GM19238 (cell line): ENCODE measurements at regions not wholly inside any gene's neighbourhood (a gene's known extent, or its start where the extent isn't known, plus 50 kb on each side); places are given as distances from the start of the nearest gene placed in this dataset.

Experiments used
- DNase-seq: peaks from one replicate; pipeline ENCODE4 v3.0.0; 2011; ENCODE audit warnings: low spot score; ENCODE audit not compliant: insufficient read length

GRCh38 chr5:51276250-51276649, 107.0 kb upstream of the ISL1 start:
- no peak for DNase-seq

- DNase-seq, result no peak
Measured at GRCh38 chr5:51278539-51278938, 104.7 kb upstream of the ISL1 start.

DNA sequence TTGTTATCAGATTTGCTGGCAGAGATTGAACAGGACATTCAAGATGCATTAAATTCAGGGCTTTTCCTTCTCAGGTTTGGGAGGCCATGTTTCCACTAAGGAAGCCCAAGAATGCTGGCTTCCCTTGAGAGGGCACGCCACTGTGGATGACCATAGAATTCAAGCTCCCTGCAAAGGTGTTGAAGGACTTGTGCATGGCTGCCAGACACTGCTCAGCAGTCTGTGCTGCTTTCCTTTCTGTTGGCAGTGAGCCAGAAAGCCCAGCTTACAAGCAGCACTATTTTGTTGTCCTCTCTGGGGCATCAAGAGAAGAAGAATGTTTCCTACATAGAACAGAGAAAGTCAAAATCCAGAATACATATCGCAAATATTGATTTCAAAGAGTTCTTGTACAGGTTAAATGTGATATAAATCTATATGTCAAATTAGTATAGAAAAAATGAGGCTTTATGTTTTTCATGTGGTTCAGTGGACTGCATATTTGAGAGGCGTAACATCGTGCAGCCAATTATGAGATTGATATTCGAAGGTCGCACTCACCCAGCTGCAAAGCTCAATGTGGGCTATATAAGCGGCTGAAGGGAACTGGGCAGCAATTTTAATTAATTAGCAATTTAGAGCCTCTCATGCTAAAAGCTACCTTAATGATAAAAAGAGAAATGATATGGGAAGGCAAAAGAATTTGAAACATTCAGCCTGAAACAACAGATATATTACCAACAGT, 103.1 kb upstream of the ISL1 start:
- no peak for DNase-seq

DNA sequence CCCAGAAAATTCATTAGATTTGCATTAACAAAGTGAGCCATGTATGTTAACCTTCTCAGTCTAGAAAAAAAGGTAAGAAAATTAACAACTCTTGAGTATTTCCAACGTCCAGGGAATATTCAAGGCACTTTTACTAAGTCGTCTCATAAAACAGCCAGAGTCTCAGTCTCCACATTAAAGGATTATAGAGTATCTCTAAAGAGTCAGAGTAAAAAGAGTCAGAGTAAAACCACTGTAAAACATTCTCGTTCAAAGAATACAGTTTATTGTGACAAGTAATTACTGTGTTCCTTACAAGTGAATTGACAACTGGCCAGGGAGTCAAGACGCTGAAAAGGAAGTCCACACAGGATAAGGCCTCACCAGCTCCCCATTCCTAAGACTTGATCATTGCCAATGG, 97.2 kb upstream of the ISL1 start:
- DNase-seq, result no peak

- DNase-seq, result no peak
Measured at GRCh38 chr5:51302343-51302742, 80.9 kb upstream of the ISL1 start.

- DNase-seq, result no peak
Measured at GRCh38 chr5:51326844-51327243, 56.4 kb upstream of the ISL1 start.
